C4-2B (cell line): ENCODE measurements at regions not wholly inside any gene's neighbourhood (a gene's known extent, or its start where the extent isn't known, plus 50 kb on each side); places are given as distances from the start of the nearest gene placed in this dataset.

Source experiments
- CTCF ChIP-seq: fragments of 450-650 bp; conservative IDR thresholded peaks from 2 replicates; pipeline ENCODE4 v1.5.1; 2017; ENCODE audit warnings: mild to moderate bottlenecking
- ZFX ChIP-seq: fragments of 450-650 bp; IDR thresholded peaks from 2 replicates; pipeline ENCODE4 v1.6.1; 2017

GRCh38 chr7:97422046-97422445 is 304.5 kb downstream of the SDHAF3 start:
- TF ChIP-seq CTCF (no peak), ZFX (no peak)
